ENCODE measurements at regions not wholly inside any gene's neighbourhood (a gene's known extent, or its start where the extent isn't known, plus 50 kb on each side); places are given as distances from the start of the nearest gene placed in this dataset.

GRCh38 chr12:88737838-88738472 lies 157.7 kb upstream of the KITLG start:
- POLR2A ChIA-PET = no interaction called here
- CTCF ChIA-PET = no interaction called here
- Mint-ChIP-seq H3K27ac (ENCODE audit: unreplicated experiment) (no peak overlapping the region), H3K27me3 (ENCODE audit: insufficient read depth, unreplicated experiment) (no peaks in the 10 kb centered on the region), H3K36me3 (ENCODE audit: insufficient read depth, unreplicated experiment) (no peaks in the 10 kb centered on the region), H3K4me1 (ENCODE audit: low read depth, unreplicated experiment) (no peaks in the 10 kb centered on the region), H3K4me3 (ENCODE audit: unreplicated experiment) (no peak overlapping the region), H3K9me3 (ENCODE audit: unreplicated experiment) (peaks cover 10% of the 10 kb centered on the region)
- Histone ChIP-seq H3K9me3 (0 out of 2 replicates have a peak, but pooled peaks cover 3% of the 10 kb centered on the region), H3K27me3 (replicated peaks; ENCODE audit: control insufficient read depth, insufficient read depth, low read length) (no peaks in the 10 kb centered on the region), H3K4me1 (peaks cover 3% of the 10 kb centered on the region), H3K36me3 (ENCODE audit: control insufficient read depth, insufficient read depth, low read length) (no peaks in the 10 kb centered on the region), H3K4me3 (ENCODE audit: low read depth, low read length) (no peak overlapping the region)
- no TSS peak for BruUV-seq (replicated peaks)
- no peak for DNase-seq
- TF ChIP-seq CTCF (IDR thresholded peaks at IDR 0.05; ENCODE audit: insufficient read depth in 1 of 2, low read depth in 1 of 2, low read length in 1 of 2, severe bottlenecking in 1 of 2, unreplicated experiment in 1 of 2) = no peak
- intact Hi-C loops (cut with micrococcal nuclease; ENCODE audit: unreplicated experiment) = no loop called here

GRCh38 chr12:88736031-88736430 lies 155.8 kb upstream of the KITLG start:
- Mint-ChIP-seq H3K27me3 (ENCODE audit: insufficient read depth, unreplicated experiment) (no peaks in the 10 kb centered on the region), H3K4me3 (ENCODE audit: unreplicated experiment) (no peak overlapping the region), H3K27ac (ENCODE audit: unreplicated experiment) (no peak overlapping the region), H3K36me3 (ENCODE audit: insufficient read depth, unreplicated experiment) (no peaks in the 10 kb centered on the region), H3K9me3 (ENCODE audit: unreplicated experiment) (peaks cover 10% of the 10 kb centered on the region), H3K4me1 (ENCODE audit: low read depth, unreplicated experiment) (no peaks in the 10 kb centered on the region)
- no TSS peak for BruUV-seq (replicated peaks)
- no peaks in the 10 kb centered on the region for H3K36me3 ChIP-seq (ENCODE audit: control insufficient read depth, insufficient read depth, low read length)
- H3K9me3 ChIP-seq = 0 out of 2 replicates have a peak, but pooled peaks cover 3% of the 10 kb centered on the region
- peaks cover 15% of the 10 kb centered on the region for H3K4me1 ChIP-seq
- intact Hi-C loops (cut with micrococcal nuclease; ENCODE audit: unreplicated experiment) = no loop called here
- H3K4me3 ChIP-seq (ENCODE audit: low read depth, low read length) = no peak overlapping the region
- DNase-seq = no peak
- no peaks in the 10 kb centered on the region for H3K27me3 ChIP-seq (replicated peaks; ENCODE audit: control insufficient read depth, insufficient read depth, low read length)
- CTCF ChIA-PET = no interaction called here
- no peak for TF ChIP-seq CTCF (IDR thresholded peaks at IDR 0.05; ENCODE audit: insufficient read depth in 1 of 2, low read depth in 1 of 2, low read length in 1 of 2, severe bottlenecking in 1 of 2, unreplicated experiment in 1 of 2)
- POLR2A ChIA-PET = no interaction called here

- no peak for TF ChIP-seq CTCF (IDR thresholded peaks at IDR 0.05; ENCODE audit: insufficient read depth in 1 of 2, low read depth in 1 of 2, low read length in 1 of 2, severe bottlenecking in 1 of 2, unreplicated experiment in 1 of 2)
- Histone ChIP-seq H3K9me3 (no peaks in the 10 kb centered on the region; the same call in 1 of the 2 replicates), H3K27me3 (replicated peaks; ENCODE audit: control insufficient read depth, insufficient read depth, low read length) (no peaks in the 10 kb centered on the region), H3K4me3 (ENCODE audit: low read depth, low read length) (no peak overlapping the region), H3K36me3 (ENCODE audit: control insufficient read depth, insufficient read depth, low read length) (no peaks in the 10 kb centered on the region), H3K4me1 (peaks cover 15% of the 10 kb centered on the region)
- Mint-ChIP-seq H3K4me1 (ENCODE audit: low read depth, unreplicated experiment) (no peaks in the 10 kb centered on the region), H3K36me3 (ENCODE audit: insufficient read depth, unreplicated experiment) (no peaks in the 10 kb centered on the region), H3K27me3 (ENCODE audit: insufficient read depth, unreplicated experiment) (no peaks in the 10 kb centered on the region), H3K27ac (ENCODE audit: unreplicated experiment) (no peak overlapping the region), H3K4me3 (ENCODE audit: unreplicated experiment) (no peak overlapping the region), H3K9me3 (ENCODE audit: unreplicated experiment) (peaks cover 10% of the 10 kb centered on the region)
- ChIA-PET POLR2A (no interaction called here), CTCF (no interaction called here)
- intact Hi-C loops (cut with micrococcal nuclease; ENCODE audit: unreplicated experiment) = no loop called here
- no TSS peak for BruUV-seq (replicated peaks)
- no peak for DNase-seq
Observed at GRCh38 chr12:88733008-88733407, 152.7 kb upstream of the KITLG start.

All from Caco-2 (cell line).